CD14-positive monocyte (primary cell): ENCODE measurements at regions not wholly inside any gene's neighbourhood (a gene's known extent, or its start where the extent isn't known, plus 50 kb on each side); places are given as distances from the start of the nearest gene placed in this dataset.

ENCODE experiments used
- DNase-seq, 3 donors: peaks; one replicate each; pipeline ENCODE4 v3.0.0-alpha.2; 2011 to 2022
- H2AFZ ChIP-seq: 2 replicates; pipeline ENCODE4 v1.6.0; 2012; ENCODE audit warnings: mild to moderate bottlenecking, low read depth, low read length, inconsistent platforms; ENCODE audit not compliant: insufficient read depth, poor library complexity, severe bottlenecking
- H3K27ac ChIP-seq, 2 donors: 1 replicate in 1 of 2; 2 replicates in 1 of 2; pipeline ENCODE4 v1.5.1; 2012 to 2013; ENCODE audit warnings: low read length in 2 of 2, control low read depth in 1 of 2, inconsistent platforms in 1 of 2, low read depth in 1 of 2, mild to moderate bottlenecking in 1 of 2
- H3K27me3 ChIP-seq, 2 donors: one replicate each; pipeline versions ENCODE4 v1.6.0 to v1.6.1; 2011 to 2013; ENCODE audit warnings: low read length in 2 of 2; ENCODE audit not compliant: control insufficient read depth in 2 of 2, insufficient read depth in 2 of 2
- H3K36me3 ChIP-seq, 2 donors: replicated peaks in 1 of 2; 1 replicate in 1 of 2; 2 replicates in 1 of 2; pipeline versions ENCODE4 v1.5.1 to v1.6.1; 2012 to 2013; ENCODE audit warnings: low read length in 2 of 2, control low read depth in 1 of 2, inconsistent platforms in 1 of 2, mild to moderate bottlenecking in 1 of 2; ENCODE audit not compliant: insufficient read depth in 2 of 2, control insufficient read depth in 1 of 2
- H3K4me1 ChIP-seq, 2 donors: 1 replicate in 1 of 2; 2 replicates in 1 of 2; pipeline versions ENCODE4 v1.5.1 to v1.6.1; 2012 to 2013; ENCODE audit warnings: low read length in 2 of 2, control low read depth in 1 of 2, inconsistent platforms in 1 of 2, mild to moderate bottlenecking in 1 of 2, moderate library complexity in 1 of 2; ENCODE audit not compliant: insufficient read depth in 2 of 2, control insufficient read depth in 1 of 2
- H3K4me2 ChIP-seq: replicated peaks from 2 replicates; pipeline ENCODE3; 2012; ENCODE audit warnings: low read length, moderate library complexity, mild to moderate bottlenecking; ENCODE audit not compliant: poor library complexity, severe bottlenecking; ENCODE audit errors: extremely low read depth
- H3K4me3 ChIP-seq, 3 experiments: fragments of 200-600 bp in 1 of 3; sonication (generic) in 1 of 3; replicated peaks in 1 of 3; 1 replicate in 2 of 3; 2 replicates in 1 of 3; pipeline ENCODE4 v1.5.1; 2011 to 2013; ENCODE audit warnings: low read length in 3 of 3, mild to moderate bottlenecking in 3 of 3, control low read depth in 2 of 3, low read depth in 2 of 3, inconsistent platforms in 1 of 3, moderate library complexity in 1 of 3
- H3K79me2 ChIP-seq: 2 replicates; pipeline ENCODE4 v1.6.0; 2012; ENCODE audit warnings: mild to moderate bottlenecking, control low read depth, inconsistent platforms, low read length, moderate library complexity; ENCODE audit not compliant: insufficient read depth
- H3K9ac ChIP-seq: 2 replicates; pipeline ENCODE4 v1.6.0; 2017; ENCODE audit warnings: low read length, mild to moderate bottlenecking; ENCODE audit not compliant: insufficient read depth, poor library complexity, severe bottlenecking
- H3K9me3 ChIP-seq, 2 donors: replicated peaks in 1 of 2; 1 replicate in 1 of 2; 2 replicates in 1 of 2; pipeline versions ENCODE4 v1.5.1 to v1.6.1; 2012 to 2013; ENCODE audit warnings: low read length in 2 of 2, control low read depth in 1 of 2; ENCODE audit not compliant: control insufficient read depth in 1 of 2, insufficient read depth in 1 of 2
- H4K20me1 ChIP-seq: 2 replicates; pipeline ENCODE4 v1.6.0; 2012; ENCODE audit warnings: mild to moderate bottlenecking, low read length, control low read depth, moderate library complexity; ENCODE audit not compliant: insufficient read depth
- H3K27ac Mint-ChIP-seq, 7 donors: one replicate each; pipeline ENCODE4 v1.8.0; 2020; ENCODE audit warnings: mild to moderate bottlenecking in 7 of 7, mixed read lengths in 7 of 7, moderate library complexity in 6 of 7, inconsistent platforms in 2 of 7
- H3K27me3 Mint-ChIP-seq, 3 donors: one replicate each; pipeline ENCODE4 v1.8.0; 2021 to 2022; ENCODE audit warnings: low read depth in 3 of 3, mild to moderate bottlenecking in 3 of 3, mixed read lengths in 3 of 3, moderate library complexity in 3 of 3, inconsistent platforms in 1 of 3
- H3K36me3 Mint-ChIP-seq, 2 donors: one replicate each; pipeline ENCODE4 v1.8.0; 2020; ENCODE audit warnings: mixed read lengths in 2 of 2, inconsistent platforms in 1 of 2, mild to moderate bottlenecking in 1 of 2
- H3K4me1 Mint-ChIP-seq: one replicate; pipeline ENCODE4 v1.8.0; 2020; ENCODE audit warnings: mild to moderate bottlenecking, mixed read lengths
- H3K4me3 Mint-ChIP-seq, 2 donors: one replicate each; pipeline ENCODE4 v1.8.0; 2020; ENCODE audit warnings: mild to moderate bottlenecking in 2 of 2, mixed read lengths in 2 of 2, moderate library complexity in 1 of 2
- H3K9me3 Mint-ChIP-seq, 7 donors: one replicate each; pipeline ENCODE4 v1.8.0; 2020 to 2022; ENCODE audit warnings: mixed read lengths in 7 of 7, mild to moderate bottlenecking in 6 of 7, moderate library complexity in 6 of 7, inconsistent platforms in 2 of 7
- CTCF ChIP-seq: fragments of 200-600 bp; IDR thresholded peaks from one replicate; pipeline ENCODE4 v1.8.0; 2022; ENCODE audit warnings: antibody characterized with exemption, mild to moderate bottlenecking
- WGBS: methylation state at CpG from one replicate; pipeline ENCODE4 v1.1.5; 2013; ENCODE audit warnings: missing lambda C conversion rate; ENCODE audit not compliant: insufficient coverage; 5-methylcytosine and 5-hydroxymethylcytosine counted together
- intact Hi-C, 2 donors: fragments of 100-400 bp; cut with micrococcal nuclease; formaldehyde crosslinking; loops; one replicate each; pipeline versions ENCODE4 v1.15.0 to v1.15.1; 2023

GRCh38 chr20:6974838-6975237, 207.4 kb downstream of the BMP2 start:
- Mint-ChIP-seq H3K4me3 (no peak overlapping the region), H3K27me3 (no peaks in the 10 kb centered on the region), H3K36me3 (no peaks in the 10 kb centered on the region), H3K9me3 (peaks cover 0 to 10% (median 5%) of the 10 kb centered on the region in 7 donors), H3K27ac (no peak overlapping the region), H3K4me1 (no peaks in the 10 kb centered on the region)
- Histone ChIP-seq H3K27ac (no peak overlapping the region), H3K36me3 (no peaks in the 10 kb centered on the region), H3K9ac (no peak overlapping the region), H4K20me1 (no peaks in the 10 kb centered on the region), H3K4me2 (no peak overlapping the region), H3K9me3 (peaks cover 0 to 11% of the 10 kb centered on the region in 2 donors), H3K4me1 (no peaks in the 10 kb centered on the region), H3K27me3 (no peaks in the 10 kb centered on the region), H3K4me3 (no peak overlapping the region), H2AFZ (no peak overlapping the region), H3K79me2 (no peaks in the 10 kb centered on the region)
- no peak for TF ChIP-seq CTCF
- intact Hi-C loops = no loop called here
- no peak for DNase-seq
- 100% methylated on average over 1 of the region's 1 CpG for WGBS

GRCh38 chr20:6975311-6975710, 207.8 kb downstream of the BMP2 start:
- no peak overlapping the region for H3K4me3 ChIP-seq
- H3K4me3 Mint-ChIP-seq = no peak overlapping the region
- no peak overlapping the region for H3K4me2 ChIP-seq
- no peaks in the 10 kb centered on the region for H3K4me1 ChIP-seq
- no peak overlapping the region for H3K27ac ChIP-seq
- H3K9me3 ChIP-seq = peaks cover 0 to 11% of the 10 kb centered on the region in 2 donors
- WGBS = no CpG with 5 or more reads among the region's 1 CpG
- no peak overlapping the region for H3K27ac Mint-ChIP-seq
- no peaks in the 10 kb centered on the region for H3K27me3 Mint-ChIP-seq
- no peaks in the 10 kb centered on the region for H3K27me3 ChIP-seq
- intact Hi-C loops = no loop called here
- H3K79me2 ChIP-seq = no peaks in the 10 kb centered on the region
- H3K9ac ChIP-seq = no peak overlapping the region
- DNase-seq = no peak
- H3K36me3 ChIP-seq = no peaks in the 10 kb centered on the region
- no peaks in the 10 kb centered on the region for H3K36me3 Mint-ChIP-seq
- H2AFZ ChIP-seq = no peak overlapping the region
- TF ChIP-seq CTCF = no peak
- H3K9me3 Mint-ChIP-seq = peaks cover 0 to 10% (median 5%) of the 10 kb centered on the region in 7 donors
- H3K4me1 Mint-ChIP-seq = no peaks in the 10 kb centered on the region
- H4K20me1 ChIP-seq = no peaks in the 10 kb centered on the region
